H1 (cell line): ENCODE measurements at regions not wholly inside any gene's neighbourhood (a gene's known extent, or its start where the extent isn't known, plus 50 kb on each side); places are given as distances from the start of the nearest gene placed in this dataset.

Experiments
- CTCF ChIA-PET: fragments of 300-600 bp; sonication (Branson Sonifier 250); formaldehyde crosslinking; loops from one replicate; lab custom pipeline; 2021; ENCODE audit not compliant: partially characterized antibody; lab: Charles Lee
- POLR2A ChIA-PET: fragments of 300-600 bp; sonication (Branson Sonifier 250); formaldehyde crosslinking; loops from one replicate; lab custom pipeline; 2021; ENCODE audit warnings: inconsistent platforms; ENCODE audit not compliant: partially characterized antibody; lab: Charles Lee
- DNase-seq, 2 experiments: peaks; one replicate each; pipeline versions ENCODE4 v3.0.0 to v3.0.0-alpha.2; 2010 to 2022; ENCODE audit warnings: low spot score in 2 of 2, low read depth in 1 of 2, mixed read lengths in 1 of 2
- FAIRE-seq: peaks from 2 replicates; lab custom pipeline; 2011; peaks lifted over from hg19 to GRCh38; lab: Jason Lieb, UNC
- H2AFZ ChIP-seq: 2 replicates; pipeline ENCODE4 v1.8.1; 2012; ENCODE audit warnings: low read length, inconsistent platforms
- H2AK5ac ChIP-seq: 2 replicates; pipeline ENCODE4 v1.6.1; 2013; ENCODE audit warnings: low read depth, low read length
- H2BK120ac ChIP-seq: replicated peaks from 2 replicates; pipeline ENCODE3; 2013; ENCODE audit warnings: low read depth, low read length, inconsistent platforms
- H2BK12ac ChIP-seq: 2 replicates; pipeline ENCODE4 v1.6.1; 2013; ENCODE audit warnings: low read depth, low read length
- H2BK15ac ChIP-seq: 2 replicates; pipeline ENCODE4 v1.6.1; 2013; ENCODE audit warnings: low read length
- H2BK20ac ChIP-seq: 2 replicates; pipeline ENCODE4 v1.6.1; 2013; ENCODE audit warnings: low read length
- H2BK5ac ChIP-seq: 2 replicates; pipeline ENCODE4 v1.6.1; 2013; ENCODE audit warnings: low read depth, low read length
- H3K14ac ChIP-seq: 2 replicates; pipeline ENCODE4 v1.6.1; 2013; ENCODE audit warnings: inconsistent platforms; ENCODE audit not compliant: insufficient read length
- H3K18ac ChIP-seq: 2 replicates; pipeline ENCODE4 v1.6.1; 2013; ENCODE audit warnings: low read length; ENCODE audit errors: extremely low read depth
- H3K23ac ChIP-seq: 2 replicates; pipeline ENCODE4 v1.6.1; 2013; ENCODE audit warnings: inconsistent platforms; ENCODE audit not compliant: insufficient read length
- H3K23me2 ChIP-seq: 2 replicates; pipeline ENCODE4 v1.6.1; 2013; ENCODE audit warnings: low read depth, low read length
- H3K27ac ChIP-seq: 2 replicates; pipeline ENCODE4 v1.6.1; 2011; ENCODE audit warnings: low read depth, low read length, inconsistent platforms
- H3K27me3 ChIP-seq, 4 experiments: replicated peaks in 1 of 4; 1 replicate in 1 of 4; 2 replicates in 3 of 4; pipeline versions ENCODE4 v1.6.1 to v1.8.1; 2011 to 2013; ENCODE audit warnings: low read length in 3 of 4, mild to moderate bottlenecking in 3 of 4, inconsistent platforms in 2 of 4, mixed read lengths in 2 of 4, moderate library complexity in 1 of 4; ENCODE audit not compliant: control insufficient read depth in 3 of 4, insufficient read depth in 3 of 4; ENCODE audit errors: extremely low read depth in 1 of 4
- H3K36me3 ChIP-seq, 4 experiments: 2 replicates each; pipeline versions ENCODE4 v1.6.1 to v1.8.1; 2011 to 2013; ENCODE audit warnings: mild to moderate bottlenecking in 4 of 4, low read length in 3 of 4, moderate library complexity in 2 of 4, control low read depth in 1 of 4, inconsistent platforms in 1 of 4; ENCODE audit not compliant: insufficient read depth in 4 of 4, control insufficient read depth in 2 of 4
- H3K4ac ChIP-seq: replicated peaks from 2 replicates; pipeline ENCODE3; 2013; ENCODE audit warnings: low read length, low read depth, mixed read lengths, inconsistent platforms; ENCODE audit not compliant: insufficient read length
- H3K4me1 ChIP-seq, 4 experiments: replicated peaks in 1 of 4; 1 replicate in 1 of 4; 2 replicates in 3 of 4; pipeline versions ENCODE4 v1.6.1 to v1.8.1; 2011 to 2013; ENCODE audit warnings: low read length in 3 of 4, inconsistent platforms in 2 of 4, mixed read lengths in 1 of 4; ENCODE audit not compliant: insufficient read depth in 4 of 4, control insufficient read depth in 3 of 4
- H3K4me2 ChIP-seq, 2 experiments: 2 replicates each; pipeline versions ENCODE4 v1.6.1 to v1.8.1; 2011 to 2013; ENCODE audit warnings: low read depth in 2 of 2, low read length in 2 of 2, control low read depth in 1 of 2, inconsistent platforms in 1 of 2, mild to moderate bottlenecking in 1 of 2; ENCODE audit not compliant: insufficient read depth in 1 of 2
- H3K4me3 ChIP-seq, 4 experiments: fragments of 200-600, 300-600 bp in 1 of 4; sonication (generic), shearing (Covaris generic), sonication (Bioruptor Twin) in 1 of 4; 2 replicates each; pipeline versions ENCODE4 v1.5.1 to v1.8.1; 2011 to 2016; ENCODE audit warnings: low read length in 4 of 4, low read depth in 3 of 4, control low read depth in 2 of 4, inconsistent platforms in 2 of 4, mild to moderate bottlenecking in 2 of 4, mixed read lengths in 1 of 4, moderate library complexity in 1 of 4; ENCODE audit not compliant: insufficient read depth in 2 of 4; ENCODE audit errors: extremely low read depth in 1 of 4
- H3K56ac ChIP-seq: replicated peaks from 2 replicates; pipeline ENCODE3; 2013; ENCODE audit warnings: low read depth, mild to moderate bottlenecking, mixed read lengths, low read length, inconsistent platforms; ENCODE audit not compliant: insufficient read length
- H3K79me1 ChIP-seq: 2 replicates; pipeline ENCODE4 v1.6.1; 2013; ENCODE audit warnings: low read depth, low read length, control low read depth
- H3K79me2 ChIP-seq, 2 experiments: 2 replicates each; pipeline versions ENCODE4 v1.6.1 to v1.8.1; 2012 to 2013; ENCODE audit warnings: low read length in 2 of 2, mild to moderate bottlenecking in 2 of 2, inconsistent platforms in 1 of 2; ENCODE audit not compliant: insufficient read depth in 2 of 2, control insufficient read depth in 1 of 2
- H3K9ac ChIP-seq, 4 experiments: replicated peaks in 1 of 4; 1 replicate in 1 of 4; 2 replicates in 3 of 4; pipeline versions ENCODE4 v1.6.1 to v1.8.1; 2011 to 2013; ENCODE audit warnings: low read depth in 3 of 4, low read length in 3 of 4, control low read depth in 2 of 4, mild to moderate bottlenecking in 2 of 4, moderate library complexity in 2 of 4, inconsistent platforms in 1 of 4; ENCODE audit errors: extremely low read depth in 1 of 4
- H3K9me3 ChIP-seq, 2 experiments: 2 replicates each; pipeline versions ENCODE4 v1.6.1 to v1.8.1; 2012 to 2013; ENCODE audit warnings: mild to moderate bottlenecking in 2 of 2, moderate library complexity in 2 of 2, control low read depth in 1 of 2, inconsistent platforms in 1 of 2, low read depth in 1 of 2, low read length in 1 of 2, mixed read lengths in 1 of 2; ENCODE audit not compliant: insufficient read depth in 2 of 2
- H4K20me1 ChIP-seq, 2 experiments: replicated peaks in 1 of 2; 2 replicates each; pipeline versions ENCODE3 to v1.8.1; 2011 to 2013; ENCODE audit warnings: inconsistent platforms in 2 of 2, low read length in 2 of 2, mild to moderate bottlenecking in 1 of 2; ENCODE audit not compliant: insufficient read depth in 2 of 2, control insufficient read depth in 1 of 2
- H4K5ac ChIP-seq: 2 replicates; pipeline ENCODE4 v1.6.1; 2013; ENCODE audit warnings: low read length, low read depth, mixed read lengths, inconsistent platforms; ENCODE audit not compliant: insufficient read length
- H4K8ac ChIP-seq: 2 replicates; pipeline ENCODE4 v1.8.0; 2013; ENCODE audit warnings: mild to moderate bottlenecking, moderate library complexity, low read length, inconsistent platforms; ENCODE audit not compliant: insufficient read depth; ENCODE audit errors: extremely low read depth
- H4K91ac ChIP-seq: replicated peaks from 2 replicates; pipeline ENCODE3; 2013; ENCODE audit warnings: low read length, mixed read lengths, inconsistent platforms; ENCODE audit not compliant: insufficient read length
- WGBS, 2 experiments: shearing (Covaris generic) in 1 of 2; methylation state at CpG; one replicate each; pipeline versions ENCODE4 v1.1.6 to v1.1.7; 2013 to 2015; ENCODE audit warnings: low lambda C conversion rate in 2 of 2, mixed read lengths in 2 of 2, inconsistent platforms in 1 of 2, low coverage in 1 of 2, missing lambda C conversion rate in 1 of 2; ENCODE audit not compliant: insufficient replicate concordance in 2 of 2, insufficient coverage in 1 of 2, insufficient read length in 1 of 2; ENCODE audit errors: extremely low coverage in 1 of 2, missing lambda C conversion rate in 1 of 2; 5-methylcytosine and 5-hydroxymethylcytosine counted together

- Histone ChIP-seq H4K91ac (no peak overlapping the region), H4K20me1 (no peaks in the 10 kb centered on the region), H3K4me3 (no peak overlapping the region), H3K36me3 (no peaks in the 10 kb centered on the region), H4K8ac (no peak overlapping the region), H2BK20ac (no peak overlapping the region), H2AK5ac (no peak overlapping the region), H3K18ac (no peak overlapping the region), H2BK120ac (no peak overlapping the region), H3K27me3 (no peaks in the 10 kb centered on the region), H3K9ac (no peak overlapping the region), H3K79me2 (no peaks in the 10 kb centered on the region), H3K23me2 (no peaks in the 10 kb centered on the region), H2AFZ (0 out of 2 replicates have a peak overlapping the region, but pooled peaks have one; percentile 49), H3K23ac (no peak overlapping the region), H2BK12ac (no peak overlapping the region), H3K9me3 (no peaks in the 10 kb centered on the region), H3K79me1 (no peaks in the 10 kb centered on the region), H3K27ac (no peak overlapping the region), H3K14ac (no peak overlapping the region), H3K4me2 (no peak overlapping the region), H4K5ac (no peak overlapping the region), H2BK5ac (no peak overlapping the region), H3K56ac (no peak overlapping the region), H2BK15ac (no peak overlapping the region), H3K4me1 (no peaks in the 10 kb centered on the region), H3K4ac (no peak overlapping the region)
- 93% methylated on average over 7 of the region's 7 CpGs; no CpG with 5 or more reads in 1 of the 2 experiments for WGBS, 2 experiments
- FAIRE-seq (no peak), DNase-seq (no peak)
- POLR2A ChIA-PET, result no interaction called here
- CTCF ChIA-PET, result interaction anchor here (1.2 kb wide), 1 partner anchor 12 kb away, joined by 4 read pairs; no protein-coding TSS in a partner anchor
Measured at GRCh38 chr14:34212172-34212929, 249.7 kb downstream of the SPTSSA start.
